ENCODE measurements at regions not wholly inside any gene's neighbourhood (a gene's known extent, or its start where the extent isn't known, plus 50 kb on each side); places are given as distances from the start of the nearest gene placed in this dataset.

DNA sequence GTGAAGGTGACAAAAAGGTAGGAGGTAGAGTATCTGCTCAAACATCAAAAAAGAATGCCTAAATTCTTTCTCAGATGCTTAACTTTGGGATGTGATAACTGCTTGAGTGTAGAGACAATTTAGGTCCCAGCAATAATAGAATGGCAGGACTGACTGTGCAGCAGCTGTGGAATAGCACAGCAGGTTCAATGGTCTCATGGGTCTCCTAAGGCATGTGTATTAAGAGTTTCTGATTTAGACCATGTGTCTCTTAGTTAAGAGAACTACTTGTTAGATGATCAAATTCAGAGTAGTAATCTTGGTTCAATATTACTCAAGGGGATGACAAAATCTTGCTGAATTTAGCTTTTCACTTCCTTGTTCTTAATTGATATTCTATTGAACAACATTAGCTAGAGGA is 72.0 kb downstream of the ALX1 start:
- FAIRE-seq = no peak

DNA sequence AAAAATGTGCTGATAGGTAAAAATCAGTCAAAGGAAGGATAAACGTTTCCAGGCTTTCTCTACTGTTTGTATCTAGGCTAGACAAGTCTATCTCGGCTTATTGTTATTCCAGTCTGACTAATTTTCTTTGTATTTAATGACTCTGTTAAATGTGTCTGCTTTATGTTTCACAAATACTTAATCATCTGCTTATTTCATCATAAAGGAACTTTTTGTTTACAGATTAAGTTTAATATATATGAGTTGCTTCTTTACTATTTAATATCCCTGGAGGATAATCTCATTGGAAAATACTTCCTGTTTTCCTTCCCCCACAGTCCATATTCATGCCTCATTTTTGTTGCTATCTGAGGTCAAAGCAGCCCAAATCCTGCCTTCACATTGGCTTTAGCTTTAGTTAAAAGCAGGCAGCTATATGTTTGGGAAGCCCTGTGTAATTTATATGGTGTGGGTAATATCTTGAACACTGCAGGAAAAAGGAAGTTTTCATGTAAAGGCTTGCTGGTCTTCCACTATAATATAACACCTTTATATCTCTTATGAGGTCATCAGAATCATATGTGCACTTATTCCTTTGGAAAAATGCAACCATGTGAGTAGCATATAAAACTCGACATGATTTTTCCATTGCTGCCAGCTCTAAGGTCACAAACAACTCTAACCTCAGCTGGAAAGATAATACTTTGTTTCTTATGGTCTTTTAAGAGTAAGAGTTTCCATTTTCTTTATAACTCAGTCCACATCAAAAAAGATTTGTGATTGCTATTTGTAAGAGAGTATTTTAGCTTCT is 76.8 kb downstream of the ALX1 start:
- no peak for FAIRE-seq

- no peak for FAIRE-seq
Observed at GRCh38 chr12:85357609-85358008, 77.6 kb downstream of the ALX1 start.

DNA sequence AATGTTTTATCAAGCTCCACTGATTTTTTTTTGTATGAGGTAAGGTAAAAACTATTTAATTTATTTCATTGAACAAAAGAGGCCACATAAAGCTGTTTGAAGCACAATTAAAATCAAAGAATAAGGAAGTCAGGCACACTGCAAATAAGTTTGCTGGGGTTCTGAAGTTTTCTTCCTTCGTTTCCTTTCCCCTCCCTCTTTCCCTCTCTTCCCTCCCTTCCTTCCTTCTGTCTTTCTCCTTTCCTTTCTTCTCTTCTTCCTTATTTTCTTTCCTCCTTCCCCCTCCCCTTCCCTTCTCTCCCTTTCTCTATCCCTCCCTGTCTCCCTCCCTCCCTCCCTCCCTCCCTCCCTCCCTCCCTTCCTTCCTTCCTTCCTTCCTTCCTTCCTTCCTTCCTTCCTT is 78.7 kb downstream of the ALX1 start:
- FAIRE-seq = no peak

- no peak for FAIRE-seq
Observed at GRCh38 chr12:85363382-85364190, 83.6 kb downstream of the ALX1 start.

DNA sequence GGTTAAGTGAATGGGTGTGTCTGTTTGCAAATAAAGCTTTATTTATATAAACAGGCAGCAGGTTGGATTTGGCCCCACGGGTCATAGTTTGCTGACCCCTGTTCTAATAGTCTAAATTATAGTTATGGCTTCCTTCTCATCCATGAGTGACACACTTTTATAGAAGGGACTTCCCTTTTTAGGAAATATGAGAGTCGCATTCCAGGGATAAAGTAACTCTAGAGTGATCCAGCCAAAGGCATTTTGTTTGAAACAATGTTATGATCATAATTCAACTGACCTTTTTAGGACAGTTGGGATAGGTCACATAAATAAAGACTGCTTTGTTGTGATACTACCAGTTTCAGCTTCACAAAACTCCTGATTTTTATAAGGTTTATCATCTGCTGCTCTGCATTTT is 87.9 kb downstream of the ALX1 start:
- FAIRE-seq = no peak

DNA sequence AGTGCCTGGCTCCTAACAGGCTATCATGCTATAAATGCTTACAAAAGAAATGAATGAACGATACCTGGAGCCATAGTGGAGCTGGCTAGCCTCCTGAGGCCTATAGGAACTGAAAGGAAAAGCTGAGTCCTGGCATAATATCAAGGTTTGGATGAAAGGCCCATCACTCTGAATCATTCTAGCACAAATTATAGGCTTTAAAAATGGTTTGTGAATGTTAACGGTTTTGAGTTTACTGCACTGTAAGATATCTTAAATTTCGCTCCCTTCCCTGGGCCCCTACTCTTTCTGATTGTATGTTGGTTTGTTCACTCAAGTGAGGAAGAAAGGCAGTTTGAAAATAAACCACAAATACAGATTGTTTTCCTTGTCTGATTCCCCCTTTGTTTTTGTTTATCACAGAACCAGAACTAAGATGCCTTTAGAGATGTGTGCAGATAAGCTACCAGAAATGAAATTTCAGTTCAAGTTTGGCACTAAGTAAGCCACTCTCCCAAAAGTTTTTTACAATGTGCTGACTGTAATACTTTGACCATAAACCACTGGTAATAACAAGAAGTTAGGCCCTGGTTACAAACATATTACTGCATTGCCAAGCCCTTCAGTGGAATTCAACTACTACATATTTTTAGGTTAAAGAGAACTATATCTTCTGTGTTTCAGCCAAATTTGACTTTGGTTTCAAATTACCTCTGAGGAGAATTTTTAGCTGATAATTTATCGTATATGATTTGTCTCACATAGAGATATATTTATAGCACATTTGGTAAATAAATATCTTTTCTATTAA is 89.5 kb downstream of the ALX1 start:
- FAIRE-seq = no peak

GRCh38 chr12:85373045-85373444 is 93.0 kb downstream of the ALX1 start:
- FAIRE-seq = peak; percentile 84

DNA sequence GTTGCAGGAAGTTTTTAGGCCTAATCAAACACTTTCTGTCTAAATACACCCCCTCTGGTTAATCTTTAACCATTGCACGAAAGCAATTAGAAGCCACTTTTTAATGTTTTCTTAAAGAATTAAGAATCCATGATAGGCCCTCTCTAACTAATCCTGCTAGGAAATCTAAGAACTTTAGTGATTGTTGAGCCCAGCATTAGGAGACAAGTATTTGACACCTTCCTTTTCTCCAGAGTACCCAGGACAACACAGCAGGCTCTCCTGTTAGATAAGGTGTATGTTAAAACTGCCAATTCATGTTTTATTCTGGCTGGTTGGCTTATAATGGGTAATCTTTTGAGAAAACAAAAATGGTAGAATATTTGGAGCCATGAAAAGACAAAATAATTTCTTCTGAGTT is 95.0 kb downstream of the ALX1 start:
- no peak for FAIRE-seq

DNA sequence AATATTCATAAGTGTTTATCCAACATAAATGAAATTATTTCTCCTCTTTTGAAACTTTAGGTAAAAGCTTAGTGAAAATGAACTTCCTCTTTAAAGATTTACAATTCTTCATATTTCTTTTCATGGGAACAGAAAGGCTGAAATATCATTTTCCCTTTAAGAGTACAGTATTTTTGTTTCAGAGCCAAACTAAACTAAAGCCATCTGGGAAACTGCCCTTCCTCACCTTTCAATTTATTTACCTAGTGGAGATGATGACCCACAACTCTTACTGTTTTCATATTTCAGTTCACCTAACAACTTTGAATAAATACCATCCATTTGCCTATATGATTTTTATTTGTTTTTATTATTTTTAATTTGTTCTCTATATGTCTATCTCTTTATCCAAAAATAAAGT is 105.4 kb downstream of the ALX1 start:
- no peak for FAIRE-seq

- FAIRE-seq = no peak
Observed at GRCh38 chr12:85390266-85390665, 110.2 kb downstream of the ALX1 start.

DNA sequence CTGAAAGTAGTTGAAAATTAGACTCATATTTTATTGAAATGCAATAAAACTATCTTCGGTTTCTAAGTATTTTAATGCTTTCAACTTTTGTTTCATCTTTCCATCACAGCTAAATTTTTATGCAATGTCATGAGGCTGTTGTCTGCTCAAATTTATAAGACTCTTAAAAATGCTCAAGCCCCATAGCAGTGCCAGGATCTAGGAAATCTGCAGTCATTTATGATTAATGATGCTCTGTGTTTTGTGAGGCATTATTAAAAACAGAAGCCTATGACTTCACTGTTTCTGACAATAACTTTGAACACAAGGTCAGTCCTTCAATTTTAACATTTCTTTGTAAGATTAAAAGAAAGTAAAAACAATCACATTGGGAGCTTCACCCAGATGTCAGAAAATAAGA is 112.5 kb downstream of the ALX1 start:
- no peak for FAIRE-seq

GRCh38 chr12:85393606-85394005 is 113.6 kb downstream of the ALX1 start:
- FAIRE-seq = no peak

GRCh38 chr12:85394065-85394464 is 114.0 kb downstream of the ALX1 start:
- no peak for FAIRE-seq

DNA sequence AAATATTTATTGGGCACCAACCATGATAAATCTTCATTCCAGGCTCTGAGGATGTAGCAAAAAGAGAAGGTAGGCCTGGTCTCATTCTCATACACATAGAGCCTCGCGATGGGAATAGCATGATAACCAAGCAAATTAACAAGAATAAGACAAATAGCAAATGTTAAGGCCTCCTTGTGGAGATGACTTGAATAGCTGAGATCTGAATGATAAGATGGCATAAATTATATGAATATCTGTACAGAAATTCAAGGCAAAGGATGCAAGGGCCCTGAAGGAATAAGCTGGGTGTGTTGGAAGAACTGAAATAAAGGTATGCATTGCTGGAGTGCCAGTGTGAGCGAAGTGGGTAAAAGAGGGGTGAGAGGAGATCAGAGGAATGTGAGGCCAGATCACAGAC is 114.8 kb downstream of the ALX1 start:
- FAIRE-seq = no peak

- FAIRE-seq = no peak
Observed at GRCh38 chr12:85405262-85405661, 125.2 kb downstream of the ALX1 start.

- FAIRE-seq = no peak
Observed at GRCh38 chr12:85405781-85406522, 125.9 kb downstream of the ALX1 start.

- no peak for FAIRE-seq
Observed at GRCh38 chr12:85413266-85413665, 133.2 kb downstream of the ALX1 start.

DNA sequence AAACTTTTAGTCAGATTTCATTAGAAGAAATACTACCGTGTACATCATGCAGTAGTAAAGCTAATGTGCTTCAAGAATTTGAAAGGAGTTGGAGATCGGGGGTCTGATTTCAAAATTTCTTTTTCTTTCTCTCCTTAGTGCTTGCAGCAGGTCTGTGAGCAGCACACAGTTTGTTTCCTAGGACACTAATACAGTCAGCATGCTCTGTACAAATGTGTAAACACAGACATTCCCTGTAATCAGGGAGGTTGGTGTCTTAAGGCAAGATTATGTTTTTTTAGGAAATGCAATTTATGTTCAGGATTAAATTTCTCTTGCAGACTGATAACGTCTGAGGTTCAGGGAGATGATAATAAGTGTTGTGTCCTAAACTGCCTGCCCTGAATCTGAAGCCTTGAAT is 142.7 kb downstream of the ALX1 start:
- FAIRE-seq = no peak

DNA sequence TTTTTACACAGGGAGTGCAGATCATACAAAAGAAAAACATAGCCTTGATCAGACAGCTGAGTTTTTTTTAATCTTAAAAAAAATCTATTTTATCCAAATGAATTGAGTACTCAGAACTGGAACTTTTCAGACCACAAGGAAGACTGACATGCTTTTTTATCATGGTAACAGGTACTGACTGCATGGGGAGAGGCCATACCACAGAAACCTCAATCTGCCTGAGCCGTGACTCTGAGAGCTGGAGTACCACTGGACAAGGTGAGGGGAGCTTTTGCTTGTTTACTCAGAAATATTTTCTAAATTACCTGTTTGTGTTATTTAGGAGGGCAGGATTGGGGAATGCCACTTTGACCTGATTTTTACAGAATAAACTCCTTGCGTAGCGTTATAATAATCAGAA is 143.9 kb downstream of the ALX1 start:
- FAIRE-seq = no peak

- no peak for FAIRE-seq
Observed at GRCh38 chr12:85424581-85425348, 144.7 kb downstream of the ALX1 start.

DNA sequence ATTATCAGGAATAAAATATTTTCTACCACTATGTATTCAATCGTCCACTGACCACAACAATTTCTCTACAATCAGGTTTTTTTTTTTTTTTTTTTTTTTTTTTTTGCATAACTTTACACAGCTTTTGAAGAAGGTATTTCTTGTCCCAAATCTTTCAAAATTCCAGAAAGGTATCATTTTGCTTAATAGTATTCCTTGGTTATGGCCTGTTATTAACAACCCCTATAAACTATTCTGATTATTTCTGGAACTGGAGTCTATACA is 145.3 kb downstream of the ALX1 start:
- peak; percentile 31 for FAIRE-seq
